Keratinocyte (primary cell): ENCODE measurements at regions not wholly inside any gene's neighbourhood (a gene's known extent, or its start where the extent isn't known, plus 50 kb on each side); places are given as distances from the start of the nearest gene placed in this dataset.

Experiments used
- DNase-seq: peaks from one replicate; pipeline ENCODE4 v3.0.0-alpha.2; 2011; ENCODE audit warnings: low read depth, missing footprints, low spot score
- FAIRE-seq: peaks from 2 replicates; lab custom pipeline; 2011; peaks lifted over from hg19 to GRCh38; lab: Jason Lieb, UNC
- H2AFZ ChIP-seq: 2 replicates; pipeline ENCODE4 v1.6.0; 2012; ENCODE audit warnings: low read length, control low read depth, inconsistent platforms; ENCODE audit not compliant: control insufficient read depth
- H3K27ac ChIP-seq: 2 replicates; pipeline ENCODE4 v1.5.1; 2011; ENCODE audit warnings: low read length; ENCODE audit not compliant: control insufficient read depth, insufficient read depth
- H3K27me3 ChIP-seq: 3 replicates; pipeline ENCODE4 v1.6.0; 2011; ENCODE audit warnings: low read length; ENCODE audit not compliant: control insufficient read depth, insufficient read depth; ENCODE audit errors: extremely low read depth
- H3K36me3 ChIP-seq, 2 experiments: 2 replicates in 1 of 2; 3 replicates in 1 of 2; pipeline ENCODE4 v1.5.1; 2011; ENCODE audit warnings: low read length in 2 of 2, mild to moderate bottlenecking in 1 of 2; ENCODE audit not compliant: control insufficient read depth in 2 of 2, insufficient read depth in 2 of 2; ENCODE audit errors: extremely low read depth in 1 of 2
- H3K4me1 ChIP-seq: 3 replicates; pipeline ENCODE4 v1.5.1; 2011; ENCODE audit warnings: low read length; ENCODE audit not compliant: control insufficient read depth, insufficient read depth; ENCODE audit errors: extremely low read depth
- H3K4me2 ChIP-seq: 3 replicates; pipeline ENCODE4 v1.6.0; 2011; ENCODE audit warnings: low read depth, low read length; ENCODE audit not compliant: control insufficient read depth, insufficient read depth; ENCODE audit errors: extremely low read depth
- H3K4me3 ChIP-seq, 3 experiments: fragments of 200-600 bp in 1 of 3; sonication (generic) in 1 of 3; 2 replicates in 2 of 3; 3 replicates in 1 of 3; pipeline ENCODE4 v1.5.1; 2011 to 2016; ENCODE audit warnings: low read length in 3 of 3, mild to moderate bottlenecking in 3 of 3, control low read depth in 2 of 3, inconsistent platforms in 1 of 3, low read depth in 1 of 3, mixed read lengths in 1 of 3, mixed run types in 1 of 3, moderate library complexity in 1 of 3; ENCODE audit not compliant: control insufficient read depth in 2 of 3, insufficient read depth in 2 of 3; ENCODE audit errors: extremely low read depth in 1 of 3
- H3K79me2 ChIP-seq: 2 replicates; pipeline ENCODE4 v1.6.0; 2012; ENCODE audit warnings: low read length; ENCODE audit not compliant: control insufficient read depth, insufficient read depth
- H3K9ac ChIP-seq: 3 replicates; pipeline ENCODE4 v1.6.0; 2011; ENCODE audit warnings: low read length; ENCODE audit not compliant: control insufficient read depth, insufficient read depth; ENCODE audit errors: extremely low read depth
- H3K9me1 ChIP-seq: 3 replicates; pipeline ENCODE4 v1.6.0; 2011; ENCODE audit warnings: low read length; ENCODE audit not compliant: control insufficient read depth, insufficient read depth; ENCODE audit errors: extremely low read depth
- H3K9me3 ChIP-seq: 2 replicates; pipeline ENCODE4 v1.5.1; 2012; ENCODE audit warnings: low read depth, low read length; ENCODE audit not compliant: control insufficient read depth
- H4K20me1 ChIP-seq: 3 replicates; pipeline ENCODE4 v1.6.0; 2011; ENCODE audit warnings: low read length; ENCODE audit not compliant: control insufficient read depth, insufficient read depth; ENCODE audit errors: extremely low read depth
- CTCF ChIP-seq, 3 experiments: IDR thresholded peaks in 1 of 3; conservative IDR thresholded peaks in 1 of 3; optimal IDR thresholded peaks in 1 of 3; 2 replicates in 2 of 3; 3 replicates in 1 of 3; pipeline versions ENCODE3 to v1.5.1; 2011; ENCODE audit warnings: low read length in 3 of 3, mild to moderate bottlenecking in 3 of 3, moderate library complexity in 2 of 3, control low read depth in 1 of 3, inconsistent platforms in 1 of 3; ENCODE audit not compliant: insufficient read depth in 2 of 3; ENCODE audit errors: extremely low read depth in 1 of 3
- EZH2 ChIP-seq: IDR thresholded peaks from one replicate; pipeline ENCODE4 v1.6.1; 2012; ENCODE audit warnings: inconsistent platforms, mild to moderate bottlenecking, low read length, moderate library complexity
- dilution Hi-C: fragments of 300-500 bp; cut with MboI; formaldehyde crosslinking; loops from one replicate; pipeline ENCODE4 v1.7.0; 2020; ENCODE audit warnings: low sequenced_read_pairs; ENCODE audit not compliant: extremely low pct_ligation_motif_present

DNA sequence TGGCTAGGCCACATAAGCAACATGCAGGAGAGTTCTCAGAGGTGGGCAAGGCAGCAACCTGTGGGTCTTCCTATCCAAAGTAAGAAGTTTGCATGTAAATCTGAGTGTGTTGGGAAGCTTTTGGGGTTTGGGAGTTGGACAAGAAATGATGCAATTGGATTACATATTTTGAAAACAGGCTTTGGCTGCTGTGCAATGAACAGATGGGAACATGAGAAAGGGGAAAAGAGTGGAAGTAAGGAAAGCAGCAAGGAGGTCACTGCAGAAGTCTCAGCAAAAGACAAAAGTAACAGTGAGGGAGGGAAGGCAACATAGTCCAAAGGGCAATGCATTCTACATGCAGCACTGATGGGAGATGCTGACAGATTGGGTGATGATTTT, 61.1 kb upstream of the C10orf90 start:
- no peak overlapping the region for H2AFZ ChIP-seq
- H4K20me1 ChIP-seq: no peaks in the 10 kb centered on the region
- H3K4me3 ChIP-seq: no peak overlapping the region
- no peak overlapping the region for H3K27ac ChIP-seq
- H3K9ac ChIP-seq: no peak overlapping the region
- no peaks in the 10 kb centered on the region for H3K27me3 ChIP-seq
- H3K9me3 ChIP-seq: no peaks in the 10 kb centered on the region
- no peaks in the 10 kb centered on the region for H3K4me1 ChIP-seq
- H3K4me2 ChIP-seq: no peak overlapping the region
- H3K36me3 ChIP-seq: no peaks in the 10 kb centered on the region
- DNase-seq (no peak), FAIRE-seq (no peak)
- TF ChIP-seq CTCF (optimal IDR thresholded peaks at IDR 0.05 in 1 of 3, IDR thresholded peaks at IDR 0.05 in 1 of 3, conservative IDR thresholded peaks at IDR 0.05 in 1 of 3; ENCODE audit: extremely low read depth in 1 of 3, insufficient read depth in 2 of 3, low read length in 3 of 3) (no peak), EZH2 (no peak)
- H3K9me1 ChIP-seq: no peaks in the 10 kb centered on the region
- dilution Hi-C loops: no loop called here
- no peaks in the 10 kb centered on the region for H3K79me2 ChIP-seq

DNA sequence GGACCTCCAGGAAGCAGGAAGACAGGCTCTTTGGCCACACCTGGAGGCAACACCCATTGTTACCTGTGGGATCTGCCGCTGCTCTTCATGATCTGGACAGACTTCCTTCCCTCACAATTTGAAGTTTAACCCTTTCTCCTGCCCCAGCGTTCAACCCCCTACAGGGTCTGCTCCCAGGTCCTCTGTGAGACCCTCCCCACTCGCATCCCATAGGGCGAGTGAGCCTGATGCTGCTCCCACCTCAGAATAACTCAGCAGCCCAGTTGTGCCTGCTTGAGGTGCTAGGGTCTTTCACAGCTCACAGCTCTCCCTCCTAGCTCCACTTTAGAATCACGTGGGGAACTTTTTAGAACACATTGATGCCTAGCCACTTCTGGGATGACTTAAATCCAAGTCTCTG, 61.8 kb upstream of the C10orf90 start:
- Histone ChIP-seq H3K79me2 (no peaks in the 10 kb centered on the region), H3K36me3 (no peaks in the 10 kb centered on the region), H3K9me3 (no peaks in the 10 kb centered on the region), H2AFZ (no peak overlapping the region), H3K27me3 (no peaks in the 10 kb centered on the region), H4K20me1 (no peaks in the 10 kb centered on the region), H3K27ac (no peak overlapping the region), H3K9me1 (no peaks in the 10 kb centered on the region), H3K4me1 (no peaks in the 10 kb centered on the region), H3K4me3 (no peak overlapping the region), H3K9ac (no peak overlapping the region), H3K4me2 (no peak overlapping the region)
- DNase-seq: no peak
- dilution Hi-C loops: no loop called here
- TF ChIP-seq EZH2: no peak
- TF ChIP-seq CTCF (optimal IDR thresholded peaks at IDR 0.05 in 1 of 3, IDR thresholded peaks at IDR 0.05 in 1 of 3, conservative IDR thresholded peaks at IDR 0.05 in 1 of 3; ENCODE audit: extremely low read depth in 1 of 3, insufficient read depth in 2 of 3, low read length in 3 of 3): no peak
- no peak for FAIRE-seq
